ENCODE measurements at regions not wholly inside any gene's neighbourhood (a gene's known extent, or its start where the extent isn't known, plus 50 kb on each side); places are given as distances from the start of the nearest gene placed in this dataset.

- TF ChIP-seq CTCF (IDR thresholded peaks at IDR 0.05) (no peak), POLR2A (IDR thresholded peaks at IDR 0.05) (no peak)
Measured at GRCh38 chr5:103941596-103941995, 379.0 kb upstream of the NUDT12 start.
